ENCODE measurements at regions not wholly inside any gene's neighbourhood (a gene's known extent, or its start where the extent isn't known, plus 50 kb on each side); places are given as distances from the start of the nearest gene placed in this dataset.
A peak's percentile ranks its signal among the peaks of the same experiment; 100 is the strongest.
"Not testable (repeated sequence)": the region's sequence is repeated elsewhere in the genome, so short reads cannot be mapped to it uniquely, and the experiment has no call there.

GRCh38 chr6:137808191-137808590, 58.9 kb upstream of the TNFAIP3 start:
- H3K9me3 Mint-ChIP-seq = peaks cover 6% of the 10 kb centered on the region
- peak overlapping the region; percentile 26 for H3K4me3 Mint-ChIP-seq
- no peaks in the 10 kb centered on the region for H3K27me3 Mint-ChIP-seq
- peak overlapping the region; percentile 91 for H3K27ac Mint-ChIP-seq
- peaks cover 43% of the 10 kb centered on the region for H3K4me1 Mint-ChIP-seq
- no peak for ATAC-seq (replicated peaks)
- no peaks in the 10 kb centered on the region for H3K36me3 Mint-ChIP-seq (ENCODE audit: low read depth)

GRCh38 chr6:137808836-137809315, 58.2 kb upstream of the TNFAIP3 start:
- H3K36me3 Mint-ChIP-seq (ENCODE audit: low read depth) = no peaks in the 10 kb centered on the region
- H3K27ac Mint-ChIP-seq = peak overlapping the region; percentile 91
- H3K4me3 Mint-ChIP-seq = peak overlapping the region; percentile 26
- H3K9me3 Mint-ChIP-seq = peaks cover 6% of the 10 kb centered on the region
- H3K27me3 Mint-ChIP-seq = no peaks in the 10 kb centered on the region
- no peak for ATAC-seq (replicated peaks)
- H3K4me1 Mint-ChIP-seq = peaks cover 42% of the 10 kb centered on the region

GRCh38 chr6:137809895-137810553, 57.0 kb upstream of the TNFAIP3 start:
- not testable (repeated sequence) for H3K27me3 Mint-ChIP-seq; ATAC-seq (replicated peaks); H3K36me3 Mint-ChIP-seq (ENCODE audit: low read depth); H3K9me3 Mint-ChIP-seq
- peak overlapping the region; percentile 82 for H3K4me3 Mint-ChIP-seq
- peak overlapping the region; percentile 91 for H3K27ac Mint-ChIP-seq
- peaks cover 34% of the 10 kb centered on the region for H3K4me1 Mint-ChIP-seq

- peaks cover 34% of the 10 kb centered on the region for H3K4me1 Mint-ChIP-seq
- H3K36me3 Mint-ChIP-seq (ENCODE audit: low read depth) = no peaks in the 10 kb centered on the region
- peak overlapping the region; percentile 91 for H3K27ac Mint-ChIP-seq
- no peaks in the 10 kb centered on the region for H3K27me3 Mint-ChIP-seq
- no peak for ATAC-seq (replicated peaks)
- H3K9me3 Mint-ChIP-seq = peaks cover 6% of the 10 kb centered on the region
- H3K4me3 Mint-ChIP-seq = peak overlapping the region; percentile 82
Observed at GRCh38 chr6:137810554-137811120, 56.4 kb upstream of the TNFAIP3 start.

- H3K36me3 Mint-ChIP-seq (ENCODE audit: low read depth) = no peaks in the 10 kb centered on the region
- peak overlapping the region; percentile 91 for H3K27ac Mint-ChIP-seq
- H3K9me3 Mint-ChIP-seq = peaks cover 6% of the 10 kb centered on the region
- H3K27me3 Mint-ChIP-seq = no peaks in the 10 kb centered on the region
- H3K4me3 Mint-ChIP-seq = peak overlapping the region; percentile 82
- ATAC-seq (replicated peaks) = peak; percentile 88
- H3K4me1 Mint-ChIP-seq = peaks cover 41% of the 10 kb centered on the region
Observed at GRCh38 chr6:137811121-137811915, 55.7 kb upstream of the TNFAIP3 start.

GRCh38 chr6:137811916-137812553, 55.0 kb upstream of the TNFAIP3 start:
- Mint-ChIP-seq H3K4me3 (peak overlapping the region; percentile 82), H3K9me3 (peaks cover 5% of the 10 kb centered on the region), H3K27ac (peak overlapping the region; percentile 91), H3K36me3 (ENCODE audit: low read depth) (no peaks in the 10 kb centered on the region), H3K4me1 (peaks cover 48% of the 10 kb centered on the region), H3K27me3 (no peaks in the 10 kb centered on the region)
- no peak for ATAC-seq (replicated peaks)

- Mint-ChIP-seq H3K27ac (peak overlapping the region; percentile 91), H3K4me3 (peak overlapping the region; percentile 54), H3K4me1 (peaks cover 48% of the 10 kb centered on the region), H3K27me3 (no peaks in the 10 kb centered on the region), H3K36me3 (ENCODE audit: low read depth) (no peaks in the 10 kb centered on the region), H3K9me3 (no peaks in the 10 kb centered on the region)
- peak; percentile 57 for ATAC-seq (replicated peaks)
Observed at GRCh38 chr6:137813308-137813970, 53.6 kb upstream of the TNFAIP3 start.

GRCh38 chr6:137814030-137814429, 53.0 kb upstream of the TNFAIP3 start:
- peaks cover 50% of the 10 kb centered on the region for H3K4me1 Mint-ChIP-seq
- H3K4me3 Mint-ChIP-seq; ATAC-seq (replicated peaks); H3K36me3 Mint-ChIP-seq (ENCODE audit: low read depth); H3K27me3 Mint-ChIP-seq; H3K9me3 Mint-ChIP-seq; H3K27ac Mint-ChIP-seq: not testable (repeated sequence)

- H3K27ac Mint-ChIP-seq = peak overlapping the region; percentile 81
- no peaks in the 10 kb centered on the region for H3K36me3 Mint-ChIP-seq (ENCODE audit: low read depth)
- H3K4me3 Mint-ChIP-seq = peak overlapping the region; percentile 76
- peaks cover 57% of the 10 kb centered on the region for H3K4me1 Mint-ChIP-seq
- H3K27me3 Mint-ChIP-seq = no peaks in the 10 kb centered on the region
- H3K9me3 Mint-ChIP-seq = no peaks in the 10 kb centered on the region
- ATAC-seq (replicated peaks) = peak; percentile 9
Observed at GRCh38 chr6:137815692-137816091, 51.4 kb upstream of the TNFAIP3 start.

- ATAC-seq (replicated peaks) = peak; percentile 62
Observed at GRCh38 chr6:137816133-137816579, 50.9 kb upstream of the TNFAIP3 start.

GRCh38 chr6:137816688-137817618, 50.1 kb upstream of the TNFAIP3 start:
- Mint-ChIP-seq H3K27ac (peak overlapping the region; percentile 81), H3K36me3 (ENCODE audit: low read depth) (no peaks in the 10 kb centered on the region), H3K4me1 (peaks cover 54% of the 10 kb centered on the region), H3K27me3 (no peaks in the 10 kb centered on the region), H3K4me3 (peak overlapping the region; percentile 76), H3K9me3 (no peaks in the 10 kb centered on the region)
- ATAC-seq (replicated peaks) = no peak

More at GRCh38 chr6:137816133-137816579, 50.9 kb upstream of the TNFAIP3 start:
- H3K4me1 Mint-ChIP-seq = peaks cover 54% of the 10 kb centered on the region
- H3K9me3 Mint-ChIP-seq = no peaks in the 10 kb centered on the region
- H3K27ac Mint-ChIP-seq = peak overlapping the region; percentile 81
- H3K4me3 Mint-ChIP-seq = peak overlapping the region; percentile 76
- H3K27me3 Mint-ChIP-seq = no peaks in the 10 kb centered on the region
- H3K36me3 Mint-ChIP-seq (ENCODE audit: low read depth) = no peaks in the 10 kb centered on the region
